GM12891 (cell line): ENCODE measurements at regions not wholly inside any gene's neighbourhood (a gene's known extent, or its start where the extent isn't known, plus 50 kb on each side); places are given as distances from the start of the nearest gene placed in this dataset.

Experiments
- POLR2A ChIP-seq: IDR thresholded peaks from 2 replicates; pipeline ENCODE4 v1.6.1; 2011; ENCODE audit warnings: low read depth, low read length, control low read depth
- POLR2AphosphoS5 ChIP-seq: IDR thresholded peaks from 2 replicates; pipeline ENCODE4 v1.6.1; 2011; ENCODE audit warnings: low read depth, low read length, control low read depth
- TAF1 ChIP-seq: IDR thresholded peaks from 2 replicates; pipeline ENCODE4 v1.6.1; 2011; ENCODE audit warnings: low read depth, low read length, control low read depth

GRCh38 chr1:22292011-22292788, 149.3 kb upstream of the WNT4 start:
- TF ChIP-seq POLR2AphosphoS5 (no peak), POLR2A (no peak), TAF1 (no peak)
